ENCODE measurements at regions not wholly inside any gene's neighbourhood (a gene's known extent, or its start where the extent isn't known, plus 50 kb on each side); places are given as distances from the start of the nearest gene placed in this dataset.

- TF ChIP-seq, protein P1, sequence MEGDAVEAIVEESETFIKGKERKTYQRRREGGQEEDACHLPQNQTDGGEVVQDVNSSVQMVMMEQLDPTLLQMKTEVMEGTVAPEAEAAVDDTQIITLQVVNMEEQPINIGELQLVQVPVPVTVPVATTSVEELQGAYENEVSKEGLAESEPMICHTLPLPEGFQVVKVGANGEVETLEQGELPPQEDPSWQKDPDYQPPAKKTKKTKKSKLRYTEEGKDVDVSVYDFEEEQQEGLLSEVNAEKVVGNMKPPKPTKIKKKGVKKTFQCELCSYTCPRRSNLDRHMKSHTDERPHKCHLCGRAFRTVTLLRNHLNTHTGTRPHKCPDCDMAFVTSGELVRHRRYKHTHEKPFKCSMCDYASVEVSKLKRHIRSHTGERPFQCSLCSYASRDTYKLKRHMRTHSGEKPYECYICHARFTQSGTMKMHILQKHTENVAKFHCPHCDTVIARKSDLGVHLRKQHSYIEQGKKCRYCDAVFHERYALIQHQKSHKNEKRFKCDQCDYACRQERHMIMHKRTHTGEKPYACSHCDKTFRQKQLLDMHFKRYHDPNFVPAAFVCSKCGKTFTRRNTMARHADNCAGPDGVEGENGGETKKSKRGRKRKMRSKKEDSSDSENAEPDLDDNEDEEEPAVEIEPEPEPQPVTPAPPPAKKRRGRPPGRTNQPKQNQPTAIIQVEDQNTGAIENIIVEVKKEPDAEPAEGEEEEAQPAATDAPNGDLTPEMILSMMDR (IDR thresholded peaks at IDR 0.05; ENCODE audit: low read depth, low read length) = no peak
- no peaks in the 10 kb centered on the region for H3K27me3 ChIP-seq (ENCODE audit: insufficient read depth, low read depth, severe bottlenecking)
- H3K9me3 ChIP-seq (ENCODE audit: severe bottlenecking) = no peaks in the 10 kb centered on the region
- no peak overlapping the region for H3K27ac ChIP-seq
- no peak for DNase-seq
- no peaks in the 10 kb centered on the region for H3K36me3 ChIP-seq
- H3K4me3 ChIP-seq (ENCODE audit: low read depth, low read length) = no peak overlapping the region
Observed at GRCh38 chr12:83805873-83806272, 1106.7 kb downstream of the SLC6A15 start.

GRCh38 chr12:83805156-83805772 lies 1107.3 kb downstream of the SLC6A15 start:
- H3K4me3 ChIP-seq (ENCODE audit: low read depth, low read length) = no peak overlapping the region
- no peak overlapping the region for H3K27ac ChIP-seq
- H3K36me3 ChIP-seq = no peaks in the 10 kb centered on the region
- DNase-seq = no peak
- no peaks in the 10 kb centered on the region for H3K9me3 ChIP-seq (ENCODE audit: severe bottlenecking)
- TF ChIP-seq, protein P1 (IDR thresholded peaks at IDR 0.05; ENCODE audit: low read depth, low read length) = no peak
- H3K27me3 ChIP-seq (ENCODE audit: insufficient read depth, low read depth, severe bottlenecking) = no peaks in the 10 kb centered on the region

- Histone ChIP-seq H3K27me3 (ENCODE audit: insufficient read depth, low read depth, severe bottlenecking) (no peaks in the 10 kb centered on the region), H3K9me3 (ENCODE audit: severe bottlenecking) (no peaks in the 10 kb centered on the region), H3K4me3 (ENCODE audit: low read depth, low read length) (no peak overlapping the region), H3K36me3 (no peaks in the 10 kb centered on the region), H3K27ac (no peak overlapping the region)
- no peak for DNase-seq
- TF ChIP-seq, protein P1 (IDR thresholded peaks at IDR 0.05; ENCODE audit: low read depth, low read length) = no peak
Observed at GRCh38 chr12:83801972-83802371, 1110.6 kb downstream of the SLC6A15 start.

DNA sequence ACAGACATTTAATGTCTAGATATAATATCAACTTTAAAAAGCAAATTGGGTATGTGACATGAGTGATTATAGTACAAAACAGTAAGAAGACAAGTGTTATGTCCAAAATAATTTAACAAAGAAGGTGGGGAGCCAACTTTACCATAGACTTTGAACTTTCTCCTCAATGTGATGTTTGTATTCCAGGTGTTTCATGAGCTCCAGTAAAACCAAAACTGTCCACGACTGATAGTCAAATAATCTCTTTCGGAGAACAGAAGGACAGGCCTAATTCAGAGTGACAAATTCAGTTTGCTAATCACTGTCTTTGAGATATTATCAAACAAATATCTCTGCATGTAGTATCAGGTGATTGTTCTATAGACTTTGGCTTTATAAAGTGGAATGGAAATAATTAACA lies 1112.6 kb downstream of the SLC6A15 start:
- H3K36me3 ChIP-seq = no peaks in the 10 kb centered on the region
- no peaks in the 10 kb centered on the region for H3K27me3 ChIP-seq (ENCODE audit: insufficient read depth, low read depth, severe bottlenecking)
- H3K4me3 ChIP-seq (ENCODE audit: low read depth, low read length) = no peak overlapping the region
- no peak for DNase-seq
- no peak overlapping the region for H3K27ac ChIP-seq
- no peaks in the 10 kb centered on the region for H3K9me3 ChIP-seq (ENCODE audit: severe bottlenecking)
- TF ChIP-seq, protein P1 (IDR thresholded peaks at IDR 0.05; ENCODE audit: low read depth, low read length) = no peak

GRCh38 chr12:83796531-83796930 lies 1109.8 kb downstream of the TMTC2 start:
- no peak overlapping the region for H3K27ac ChIP-seq
- TF ChIP-seq, protein P1 (IDR thresholded peaks at IDR 0.05; ENCODE audit: low read depth, low read length) = no peak
- H3K9me3 ChIP-seq (ENCODE audit: severe bottlenecking) = no peaks in the 10 kb centered on the region
- no peak for DNase-seq
- no peak overlapping the region for H3K4me3 ChIP-seq (ENCODE audit: low read depth, low read length)
- H3K27me3 ChIP-seq (ENCODE audit: insufficient read depth, low read depth, severe bottlenecking) = no peaks in the 10 kb centered on the region
- no peaks in the 10 kb centered on the region for H3K36me3 ChIP-seq

GRCh38 chr12:83793616-83794015 lies 1106.9 kb downstream of the TMTC2 start:
- no peak for DNase-seq
- no peak overlapping the region for H3K27ac ChIP-seq
- H3K36me3 ChIP-seq = no peaks in the 10 kb centered on the region
- no peaks in the 10 kb centered on the region for H3K27me3 ChIP-seq (ENCODE audit: insufficient read depth, low read depth, severe bottlenecking)
- H3K4me3 ChIP-seq (ENCODE audit: low read depth, low read length) = no peak overlapping the region
- TF ChIP-seq, protein P1 (IDR thresholded peaks at IDR 0.05; ENCODE audit: low read depth, low read length) = no peak
- no peaks in the 10 kb centered on the region for H3K9me3 ChIP-seq (ENCODE audit: severe bottlenecking)

All from WERI-Rb-1 (cell line).